Liver (tissue), 8 donors: ENCODE measurements at regions not wholly inside any gene's neighbourhood (a gene's known extent, or its start where the extent isn't known, plus 50 kb on each side); places are given as distances from the start of the nearest gene placed in this dataset.

Experiments used
- DNase-seq: peaks from one replicate; pipeline ENCODE4 v3.0.0-alpha.2; 2017; ENCODE audit warnings: low spot score
- H3K27ac ChIP-seq, 2 donors: one replicate each; pipeline ENCODE4 v1.7.0; 2013; ENCODE audit warnings: inconsistent platforms in 2 of 2, low read length in 2 of 2, control low read depth in 1 of 2, low read depth in 1 of 2, mild to moderate bottlenecking in 1 of 2
- H3K27me3 ChIP-seq, 4 donors: one replicate each; pipeline versions ENCODE4 v1.6.1 to v1.7.0; 2013; ENCODE audit warnings: low read length in 3 of 4, inconsistent platforms in 1 of 4, mild to moderate bottlenecking in 1 of 4, moderate library complexity in 1 of 4; ENCODE audit not compliant: control insufficient read depth in 4 of 4, insufficient read depth in 4 of 4
- H3K36me3 ChIP-seq, 4 donors: one replicate each; pipeline versions ENCODE4 v1.6.1 to v1.7.0; 2013; ENCODE audit warnings: low read length in 3 of 4, mild to moderate bottlenecking in 3 of 4, low read depth in 1 of 4, moderate library complexity in 1 of 4; ENCODE audit not compliant: control insufficient read depth in 4 of 4, insufficient read depth in 3 of 4
- H3K4me1 ChIP-seq, 4 donors: one replicate each; pipeline versions ENCODE4 v1.6.1 to v1.7.0; 2013; ENCODE audit warnings: low read length in 3 of 4, mild to moderate bottlenecking in 3 of 4, moderate library complexity in 1 of 4; ENCODE audit not compliant: control insufficient read depth in 4 of 4, insufficient read depth in 4 of 4
- H3K4me3 ChIP-seq, 3 donors: one replicate each; pipeline versions ENCODE4 v1.6.1 to v1.7.0; 2013; ENCODE audit warnings: low read length in 3 of 3, control low read depth in 1 of 3, low read depth in 1 of 3, mild to moderate bottlenecking in 1 of 3
- H3K9ac ChIP-seq, 2 donors: one replicate each; pipeline ENCODE4 v1.7.0; 2013; ENCODE audit warnings: low read length in 2 of 2, mild to moderate bottlenecking in 2 of 2, moderate library complexity in 2 of 2, control low read depth in 1 of 2, low read depth in 1 of 2
- H3K9me3 ChIP-seq, 4 donors: one replicate each; pipeline versions ENCODE4 v1.6.1 to v1.7.0; 2013; ENCODE audit warnings: low read length in 3 of 4; ENCODE audit not compliant: control insufficient read depth in 4 of 4
- EGR1 ChIP-seq, 2 donors: IDR thresholded peaks; 2 replicates each; pipeline ENCODE4 v1.6.1; 2016 to 2018; ENCODE audit warnings: antibody characterized with exemption in 2 of 2, low read depth in 2 of 2
- FOXA1 ChIP-seq: IDR thresholded peaks from 2 replicates; pipeline ENCODE4 v1.6.1; 2016; ENCODE audit warnings: antibody characterized with exemption
- FOXA2 ChIP-seq: IDR thresholded peaks from 2 replicates; pipeline ENCODE4 v1.6.1; 2016; ENCODE audit warnings: antibody characterized with exemption
- HNF4A ChIP-seq, 2 donors: conservative IDR thresholded peaks; 2 replicates each; pipeline ENCODE4 v1.6.1; 2016; ENCODE audit warnings: antibody characterized with exemption in 2 of 2, mild to moderate bottlenecking in 2 of 2
- NR2F2 ChIP-seq: IDR thresholded peaks from 2 replicates; pipeline ENCODE4 v1.6.1; 2016; ENCODE audit warnings: antibody characterized with exemption
- RAD21 ChIP-seq, 2 donors: IDR thresholded peaks; 2 replicates each; pipeline ENCODE4 v1.6.1; 2016; ENCODE audit warnings: antibody characterized with exemption in 2 of 2, mild to moderate bottlenecking in 2 of 2
- RXRA ChIP-seq, 2 donors: IDR thresholded peaks; 2 replicates each; pipeline ENCODE4 v1.6.1; 2017 to 2018; ENCODE audit warnings: antibody characterized with exemption in 2 of 2, mild to moderate bottlenecking in 1 of 2
- SP1 ChIP-seq: IDR thresholded peaks from 2 replicates; pipeline ENCODE4 v1.6.1; 2018; ENCODE audit warnings: antibody characterized with exemption, mild to moderate bottlenecking
- TAF1 ChIP-seq: conservative IDR thresholded peaks from 2 replicates; pipeline ENCODE4 v1.6.1; 2016; ENCODE audit warnings: antibody characterized with exemption, mild to moderate bottlenecking
- YY1 ChIP-seq: IDR thresholded peaks from 2 replicates; pipeline ENCODE4 v1.6.1; 2016; ENCODE audit warnings: antibody characterized with exemption, mild to moderate bottlenecking
- WGBS: extraction: QIAGEN DNeasy Blood & Tissue Kit; methylation state at CpG from one replicate; pipeline ENCODE4 v1.1.7; 2013; 5-methylcytosine and 5-hydroxymethylcytosine counted together
- TF ChIP-seq, protein P1 (sequence below): fragments of 150-350 bp; IDR thresholded peaks from 2 replicates; pipeline ENCODE4 v1.5.1; 2017; ENCODE audit warnings: improper control_type of control experiment, low read depth, low read length; ENCODE audit not compliant: missing input control
- TF ChIP-seq, protein P2 (sequence below): IDR thresholded peaks from 2 replicates; pipeline ENCODE4 v1.6.1; 2016; ENCODE audit warnings: antibody characterized with exemption, mild to moderate bottlenecking
- TF ChIP-seq, protein P3 (sequence below): IDR thresholded peaks from 2 replicates; pipeline ENCODE4 v1.6.1; 2016; ENCODE audit warnings: antibody characterized with exemption
- donor health status: healthy.
- donor health status: healthy.
- donor health status: healthy.
- donor health status: healthy.
- donor health status: healthy.

DNA sequence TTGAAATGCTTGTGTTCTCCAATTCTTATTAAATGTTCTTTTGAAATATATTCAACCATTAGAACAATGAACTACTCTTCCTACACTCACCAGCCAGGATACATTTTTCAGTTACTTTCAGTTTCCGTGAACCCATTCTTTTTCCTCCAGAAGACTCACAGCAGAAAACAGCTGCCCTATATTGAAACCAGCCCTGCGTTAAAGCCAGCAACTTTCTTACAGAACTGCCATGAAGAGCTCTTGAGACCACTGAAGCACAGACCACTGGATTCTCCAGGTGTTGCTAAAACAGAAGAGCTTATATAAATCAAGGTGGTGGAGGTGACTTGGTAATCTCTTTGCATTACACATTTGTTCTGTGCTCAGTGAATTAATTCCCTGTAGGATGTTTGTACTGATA, 365.9 kb upstream of the C9orf72 start:
- Histone ChIP-seq H3K4me3 (no peak overlapping the region), H3K9ac (no peak overlapping the region), H3K9me3 (no peaks in the 10 kb centered on the region), H3K4me1 (no peaks in the 10 kb centered on the region), H3K27me3 (no peaks in the 10 kb centered on the region), H3K36me3 (no peaks in the 10 kb centered on the region), H3K27ac (no peak overlapping the region)
- no peak for DNase-seq
- WGBS = 82% methylated on average over 2 of the region's 2 CpGs
- no peak for TF ChIP-seq YY1

DNA sequence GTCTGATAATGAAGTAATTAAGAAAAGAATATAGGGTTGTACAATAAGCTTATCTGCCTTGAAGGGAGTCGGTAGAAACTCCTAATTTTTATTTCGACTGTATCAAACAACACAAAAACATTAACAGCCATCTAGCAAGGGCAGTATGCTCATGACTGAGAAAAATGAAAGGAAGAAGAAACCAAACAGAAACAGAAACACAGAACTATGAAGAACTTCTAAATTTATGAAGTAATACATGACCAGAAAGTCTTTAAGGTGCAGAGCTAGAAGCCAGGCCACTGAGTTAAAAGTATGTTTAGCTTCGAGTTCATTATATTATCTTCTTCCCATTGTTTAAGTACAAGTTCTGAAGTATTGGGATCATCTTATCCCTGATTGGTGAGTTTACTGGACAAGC, 367.3 kb upstream of the C9orf72 start:
- Histone ChIP-seq H3K9ac (no peak overlapping the region), H3K27me3 (no peaks in the 10 kb centered on the region), H3K27ac (no peak overlapping the region), H3K9me3 (no peaks in the 10 kb centered on the region), H3K36me3 (no peaks in the 10 kb centered on the region), H3K4me3 (no peak overlapping the region), H3K4me1 (no peaks in the 10 kb centered on the region)
- DNase-seq = no peak
- TF ChIP-seq, protein P1, sequence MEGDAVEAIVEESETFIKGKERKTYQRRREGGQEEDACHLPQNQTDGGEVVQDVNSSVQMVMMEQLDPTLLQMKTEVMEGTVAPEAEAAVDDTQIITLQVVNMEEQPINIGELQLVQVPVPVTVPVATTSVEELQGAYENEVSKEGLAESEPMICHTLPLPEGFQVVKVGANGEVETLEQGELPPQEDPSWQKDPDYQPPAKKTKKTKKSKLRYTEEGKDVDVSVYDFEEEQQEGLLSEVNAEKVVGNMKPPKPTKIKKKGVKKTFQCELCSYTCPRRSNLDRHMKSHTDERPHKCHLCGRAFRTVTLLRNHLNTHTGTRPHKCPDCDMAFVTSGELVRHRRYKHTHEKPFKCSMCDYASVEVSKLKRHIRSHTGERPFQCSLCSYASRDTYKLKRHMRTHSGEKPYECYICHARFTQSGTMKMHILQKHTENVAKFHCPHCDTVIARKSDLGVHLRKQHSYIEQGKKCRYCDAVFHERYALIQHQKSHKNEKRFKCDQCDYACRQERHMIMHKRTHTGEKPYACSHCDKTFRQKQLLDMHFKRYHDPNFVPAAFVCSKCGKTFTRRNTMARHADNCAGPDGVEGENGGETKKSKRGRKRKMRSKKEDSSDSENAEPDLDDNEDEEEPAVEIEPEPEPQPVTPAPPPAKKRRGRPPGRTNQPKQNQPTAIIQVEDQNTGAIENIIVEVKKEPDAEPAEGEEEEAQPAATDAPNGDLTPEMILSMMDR = no peak
- TF ChIP-seq RXRA (IDR thresholded peaks at IDR 0.05) (no peak), RAD21 (IDR thresholded peaks at IDR 0.05) (no peak), FOXA2 (no peak), TAF1 (no peak), YY1 (no peak), NR2F2 (no peak), FOXA1 (no peak), HNF4A (conservative IDR thresholded peaks at IDR 0.05) (no peak)
- TF ChIP-seq, protein P2, sequence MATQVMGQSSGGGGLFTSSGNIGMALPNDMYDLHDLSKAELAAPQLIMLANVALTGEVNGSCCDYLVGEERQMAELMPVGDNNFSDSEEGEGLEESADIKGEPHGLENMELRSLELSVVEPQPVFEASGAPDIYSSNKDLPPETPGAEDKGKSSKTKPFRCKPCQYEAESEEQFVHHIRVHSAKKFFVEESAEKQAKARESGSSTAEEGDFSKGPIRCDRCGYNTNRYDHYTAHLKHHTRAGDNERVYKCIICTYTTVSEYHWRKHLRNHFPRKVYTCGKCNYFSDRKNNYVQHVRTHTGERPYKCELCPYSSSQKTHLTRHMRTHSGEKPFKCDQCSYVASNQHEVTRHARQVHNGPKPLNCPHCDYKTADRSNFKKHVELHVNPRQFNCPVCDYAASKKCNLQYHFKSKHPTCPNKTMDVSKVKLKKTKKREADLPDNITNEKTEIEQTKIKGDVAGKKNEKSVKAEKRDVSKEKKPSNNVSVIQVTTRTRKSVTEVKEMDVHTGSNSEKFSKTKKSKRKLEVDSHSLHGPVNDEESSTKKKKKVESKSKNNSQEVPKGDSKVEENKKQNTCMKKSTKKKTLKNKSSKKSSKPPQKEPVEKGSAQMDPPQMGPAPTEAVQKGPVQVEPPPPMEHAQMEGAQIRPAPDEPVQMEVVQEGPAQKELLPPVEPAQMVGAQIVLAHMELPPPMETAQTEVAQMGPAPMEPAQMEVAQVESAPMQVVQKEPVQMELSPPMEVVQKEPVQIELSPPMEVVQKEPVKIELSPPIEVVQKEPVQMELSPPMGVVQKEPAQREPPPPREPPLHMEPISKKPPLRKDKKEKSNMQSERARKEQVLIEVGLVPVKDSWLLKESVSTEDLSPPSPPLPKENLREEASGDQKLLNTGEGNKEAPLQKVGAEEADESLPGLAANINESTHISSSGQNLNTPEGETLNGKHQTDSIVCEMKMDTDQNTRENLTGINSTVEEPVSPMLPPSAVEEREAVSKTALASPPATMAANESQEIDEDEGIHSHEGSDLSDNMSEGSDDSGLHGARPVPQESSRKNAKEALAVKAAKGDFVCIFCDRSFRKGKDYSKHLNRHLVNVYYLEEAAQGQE = no peak
- TF ChIP-seq, protein P3, sequence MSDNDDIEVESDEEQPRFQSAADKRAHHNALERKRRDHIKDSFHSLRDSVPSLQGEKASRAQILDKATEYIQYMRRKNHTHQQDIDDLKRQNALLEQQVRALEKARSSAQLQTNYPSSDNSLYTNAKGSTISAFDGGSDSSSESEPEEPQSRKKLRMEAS = no peak
- WGBS = 84% methylated on average over 3 of the region's 3 CpGs

DNA sequence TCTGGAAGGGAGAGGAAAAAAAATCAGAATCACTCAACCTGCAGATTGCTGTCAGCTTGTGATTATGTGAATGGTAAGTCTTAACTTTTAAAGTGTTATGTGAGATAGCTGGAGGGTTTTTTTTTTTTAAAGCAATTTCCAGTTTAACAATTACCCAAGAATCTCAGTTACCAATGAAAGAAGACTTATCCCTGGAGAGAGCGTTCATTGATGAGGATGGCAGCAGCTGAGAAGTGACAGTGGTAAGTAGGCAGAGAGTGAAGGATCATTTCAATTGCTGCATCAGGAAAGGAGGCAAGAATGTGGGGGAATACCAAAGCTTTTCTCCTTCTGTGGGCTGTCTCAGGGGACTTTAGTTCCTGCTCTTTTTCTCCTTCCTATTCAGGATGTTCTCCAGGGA, 370.2 kb upstream of the C9orf72 start:
- H3K9ac ChIP-seq = no peak overlapping the region
- H3K27ac ChIP-seq = no peak overlapping the region
- WGBS = 67% methylated on average over 1 of the region's 1 CpG
- no peaks in the 10 kb centered on the region for H3K9me3 ChIP-seq
- DNase-seq = no peak
- H3K4me3 ChIP-seq = no peak overlapping the region
- TF ChIP-seq NR2F2 (no peak), HNF4A (conservative IDR thresholded peaks at IDR 0.05) (no peak), SP1 (no peak), EGR1 (IDR thresholded peaks at IDR 0.05; ENCODE audit: low read depth in 2 of 2) (no peak), FOXA2 (no peak)
- TF ChIP-seq, protein P3 = no peak
- no peaks in the 10 kb centered on the region for H3K27me3 ChIP-seq
- H3K36me3 ChIP-seq = no peaks in the 10 kb centered on the region
- H3K4me1 ChIP-seq = no peaks in the 10 kb centered on the region
